H1 (cell line): ENCODE measurements at regions not wholly inside any gene's neighbourhood (a gene's known extent, or its start where the extent isn't known, plus 50 kb on each side); places are given as distances from the start of the nearest gene placed in this dataset.
"Not testable (repeated sequence)": the region's sequence is repeated elsewhere in the genome, so short reads cannot be mapped to it uniquely, and the experiment has no call there.

Experiments
- CTCF ChIA-PET: fragments of 300-600 bp; sonication (Branson Sonifier 250); formaldehyde crosslinking; loops from one replicate; lab custom pipeline; 2021; ENCODE audit not compliant: partially characterized antibody; lab: Charles Lee
- POLR2A ChIA-PET: fragments of 300-600 bp; sonication (Branson Sonifier 250); formaldehyde crosslinking; loops from one replicate; lab custom pipeline; 2021; ENCODE audit warnings: inconsistent platforms; ENCODE audit not compliant: partially characterized antibody; lab: Charles Lee
- DNase-seq, 2 experiments: peaks; one replicate each; pipeline versions ENCODE4 v3.0.0 to v3.0.0-alpha.2; 2010 to 2022; ENCODE audit warnings: low spot score in 2 of 2, low read depth in 1 of 2, mixed read lengths in 1 of 2
- FAIRE-seq: peaks from 2 replicates; lab custom pipeline; 2011; peaks lifted over from hg19 to GRCh38; lab: Jason Lieb, UNC
- H2AFZ ChIP-seq: 2 replicates; pipeline ENCODE4 v1.8.1; 2012; ENCODE audit warnings: low read length, inconsistent platforms
- H2AK5ac ChIP-seq: 2 replicates; pipeline ENCODE4 v1.6.1; 2013; ENCODE audit warnings: low read depth, low read length
- H2BK120ac ChIP-seq: replicated peaks from 2 replicates; pipeline ENCODE3; 2013; ENCODE audit warnings: low read depth, low read length, inconsistent platforms
- H2BK12ac ChIP-seq: 2 replicates; pipeline ENCODE4 v1.6.1; 2013; ENCODE audit warnings: low read depth, low read length
- H2BK15ac ChIP-seq: 2 replicates; pipeline ENCODE4 v1.6.1; 2013; ENCODE audit warnings: low read length
- H2BK20ac ChIP-seq: 2 replicates; pipeline ENCODE4 v1.6.1; 2013; ENCODE audit warnings: low read length
- H2BK5ac ChIP-seq: 2 replicates; pipeline ENCODE4 v1.6.1; 2013; ENCODE audit warnings: low read depth, low read length
- H3K14ac ChIP-seq: 2 replicates; pipeline ENCODE4 v1.6.1; 2013; ENCODE audit warnings: inconsistent platforms; ENCODE audit not compliant: insufficient read length
- H3K18ac ChIP-seq: 2 replicates; pipeline ENCODE4 v1.6.1; 2013; ENCODE audit warnings: low read length; ENCODE audit errors: extremely low read depth
- H3K23ac ChIP-seq: 2 replicates; pipeline ENCODE4 v1.6.1; 2013; ENCODE audit warnings: inconsistent platforms; ENCODE audit not compliant: insufficient read length
- H3K23me2 ChIP-seq: 2 replicates; pipeline ENCODE4 v1.6.1; 2013; ENCODE audit warnings: low read depth, low read length
- H3K27ac ChIP-seq: 2 replicates; pipeline ENCODE4 v1.6.1; 2011; ENCODE audit warnings: low read depth, low read length, inconsistent platforms
- H3K27me3 ChIP-seq, 4 experiments: replicated peaks in 1 of 4; 1 replicate in 1 of 4; 2 replicates in 3 of 4; pipeline versions ENCODE4 v1.6.1 to v1.8.1; 2011 to 2013; ENCODE audit warnings: low read length in 3 of 4, mild to moderate bottlenecking in 3 of 4, inconsistent platforms in 2 of 4, mixed read lengths in 2 of 4, moderate library complexity in 1 of 4; ENCODE audit not compliant: control insufficient read depth in 3 of 4, insufficient read depth in 3 of 4; ENCODE audit errors: extremely low read depth in 1 of 4
- H3K36me3 ChIP-seq, 4 experiments: 2 replicates each; pipeline versions ENCODE4 v1.6.1 to v1.8.1; 2011 to 2013; ENCODE audit warnings: mild to moderate bottlenecking in 4 of 4, low read length in 3 of 4, moderate library complexity in 2 of 4, control low read depth in 1 of 4, inconsistent platforms in 1 of 4; ENCODE audit not compliant: insufficient read depth in 4 of 4, control insufficient read depth in 2 of 4
- H3K4ac ChIP-seq: replicated peaks from 2 replicates; pipeline ENCODE3; 2013; ENCODE audit warnings: low read length, low read depth, mixed read lengths, inconsistent platforms; ENCODE audit not compliant: insufficient read length
- H3K4me1 ChIP-seq, 4 experiments: replicated peaks in 1 of 4; 1 replicate in 1 of 4; 2 replicates in 3 of 4; pipeline versions ENCODE4 v1.6.1 to v1.8.1; 2011 to 2013; ENCODE audit warnings: low read length in 3 of 4, inconsistent platforms in 2 of 4, mixed read lengths in 1 of 4; ENCODE audit not compliant: insufficient read depth in 4 of 4, control insufficient read depth in 3 of 4
- H3K4me2 ChIP-seq, 2 experiments: 2 replicates each; pipeline versions ENCODE4 v1.6.1 to v1.8.1; 2011 to 2013; ENCODE audit warnings: low read depth in 2 of 2, low read length in 2 of 2, control low read depth in 1 of 2, inconsistent platforms in 1 of 2, mild to moderate bottlenecking in 1 of 2; ENCODE audit not compliant: insufficient read depth in 1 of 2
- H3K4me3 ChIP-seq, 4 experiments: fragments of 200-600, 300-600 bp in 1 of 4; sonication (generic), shearing (Covaris generic), sonication (Bioruptor Twin) in 1 of 4; 2 replicates each; pipeline versions ENCODE4 v1.5.1 to v1.8.1; 2011 to 2016; ENCODE audit warnings: low read length in 4 of 4, low read depth in 3 of 4, control low read depth in 2 of 4, inconsistent platforms in 2 of 4, mild to moderate bottlenecking in 2 of 4, mixed read lengths in 1 of 4, moderate library complexity in 1 of 4; ENCODE audit not compliant: insufficient read depth in 2 of 4; ENCODE audit errors: extremely low read depth in 1 of 4
- H3K56ac ChIP-seq: replicated peaks from 2 replicates; pipeline ENCODE3; 2013; ENCODE audit warnings: low read depth, mild to moderate bottlenecking, mixed read lengths, low read length, inconsistent platforms; ENCODE audit not compliant: insufficient read length
- H3K79me1 ChIP-seq: 2 replicates; pipeline ENCODE4 v1.6.1; 2013; ENCODE audit warnings: low read depth, low read length, control low read depth
- H3K79me2 ChIP-seq, 2 experiments: 2 replicates each; pipeline versions ENCODE4 v1.6.1 to v1.8.1; 2012 to 2013; ENCODE audit warnings: low read length in 2 of 2, mild to moderate bottlenecking in 2 of 2, inconsistent platforms in 1 of 2; ENCODE audit not compliant: insufficient read depth in 2 of 2, control insufficient read depth in 1 of 2
- H3K9ac ChIP-seq, 4 experiments: replicated peaks in 1 of 4; 1 replicate in 1 of 4; 2 replicates in 3 of 4; pipeline versions ENCODE4 v1.6.1 to v1.8.1; 2011 to 2013; ENCODE audit warnings: low read depth in 3 of 4, low read length in 3 of 4, control low read depth in 2 of 4, mild to moderate bottlenecking in 2 of 4, moderate library complexity in 2 of 4, inconsistent platforms in 1 of 4; ENCODE audit errors: extremely low read depth in 1 of 4
- H3K9me3 ChIP-seq, 2 experiments: 2 replicates each; pipeline versions ENCODE4 v1.6.1 to v1.8.1; 2012 to 2013; ENCODE audit warnings: mild to moderate bottlenecking in 2 of 2, moderate library complexity in 2 of 2, control low read depth in 1 of 2, inconsistent platforms in 1 of 2, low read depth in 1 of 2, low read length in 1 of 2, mixed read lengths in 1 of 2; ENCODE audit not compliant: insufficient read depth in 2 of 2
- H4K20me1 ChIP-seq, 2 experiments: replicated peaks in 1 of 2; 2 replicates each; pipeline versions ENCODE3 to v1.8.1; 2011 to 2013; ENCODE audit warnings: inconsistent platforms in 2 of 2, low read length in 2 of 2, mild to moderate bottlenecking in 1 of 2; ENCODE audit not compliant: insufficient read depth in 2 of 2, control insufficient read depth in 1 of 2
- H4K5ac ChIP-seq: 2 replicates; pipeline ENCODE4 v1.6.1; 2013; ENCODE audit warnings: low read length, low read depth, mixed read lengths, inconsistent platforms; ENCODE audit not compliant: insufficient read length
- H4K8ac ChIP-seq: 2 replicates; pipeline ENCODE4 v1.8.0; 2013; ENCODE audit warnings: mild to moderate bottlenecking, moderate library complexity, low read length, inconsistent platforms; ENCODE audit not compliant: insufficient read depth; ENCODE audit errors: extremely low read depth
- H4K91ac ChIP-seq: replicated peaks from 2 replicates; pipeline ENCODE3; 2013; ENCODE audit warnings: low read length, mixed read lengths, inconsistent platforms; ENCODE audit not compliant: insufficient read length
- EP300 ChIP-seq, 2 experiments: IDR thresholded peaks; 1 replicate in 1 of 2; 2 replicates in 1 of 2; pipeline ENCODE4 v1.6.1; 2011 to 2012; ENCODE audit warnings: low read depth in 2 of 2, low read length in 2 of 2, mild to moderate bottlenecking in 2 of 2, borderline replicate concordance in 1 of 2, inconsistent platforms in 1 of 2, moderate library complexity in 1 of 2
- WGBS, 2 experiments: shearing (Covaris generic) in 1 of 2; methylation state at CpG; one replicate each; pipeline versions ENCODE4 v1.1.6 to v1.1.7; 2013 to 2015; ENCODE audit warnings: low lambda C conversion rate in 2 of 2, mixed read lengths in 2 of 2, inconsistent platforms in 1 of 2, low coverage in 1 of 2, missing lambda C conversion rate in 1 of 2; ENCODE audit not compliant: insufficient replicate concordance in 2 of 2, insufficient coverage in 1 of 2, insufficient read length in 1 of 2; ENCODE audit errors: extremely low coverage in 1 of 2, missing lambda C conversion rate in 1 of 2; 5-methylcytosine and 5-hydroxymethylcytosine counted together

- Histone ChIP-seq H3K56ac (no peak overlapping the region), H4K20me1 (no peaks in the 10 kb centered on the region), H4K91ac (no peak overlapping the region), H3K27me3 (no peaks in the 10 kb centered on the region), H2AK5ac (no peak overlapping the region), H3K9ac (no peak overlapping the region), H3K79me1 (no peaks in the 10 kb centered on the region), H2BK120ac (no peak overlapping the region), H4K5ac (no peak overlapping the region), H3K4me3 (no peak overlapping the region), H4K8ac (no peak overlapping the region), H2AFZ (no peak overlapping the region), H2BK12ac (no peak overlapping the region), H3K14ac (no peak overlapping the region), H2BK5ac (no peak overlapping the region), H3K23ac (no peak overlapping the region), H3K4me2 (no peak overlapping the region), H2BK20ac (no peak overlapping the region), H3K27ac (no peak overlapping the region), H2BK15ac (no peak overlapping the region), H3K18ac (no peak overlapping the region), H3K4me1 (no peaks in the 10 kb centered on the region), H3K23me2 (no peaks in the 10 kb centered on the region), H3K4ac (no peak overlapping the region), H3K36me3 (no peaks in the 10 kb centered on the region), H3K9me3 (peaks cover 54 to 69% of the 10 kb centered on the region in 2 experiments), H3K79me2 (no peaks in the 10 kb centered on the region)
- no peak for TF ChIP-seq EP300 (IDR thresholded peaks at IDR 0.05; ENCODE audit: borderline replicate concordance in 1 of 2, low read depth in 2 of 2, low read length in 2 of 2)
- DNase-seq (no peak), FAIRE-seq (no peak)
- WGBS, 2 experiments, result 73% methylated on average over 7 of the region's 7 CpGs; no CpG with 5 or more reads in 1 of the 2 experiments
- POLR2A ChIA-PET, result no interaction called here
- CTCF ChIA-PET, result no interaction called here
These were observed 2138.3 kb upstream of the DEFB115 start for GRCh38 chr20:29119141-29119540.

- H3K23ac ChIP-seq, H2BK20ac ChIP-seq, H4K5ac ChIP-seq, H3K27me3 ChIP-seq, H4K91ac ChIP-seq, H3K23me2 ChIP-seq, CTCF ChIA-PET, H3K4me1 ChIP-seq, H3K79me1 ChIP-seq, H2BK15ac ChIP-seq, H2BK120ac ChIP-seq, H3K9ac ChIP-seq, H2AFZ ChIP-seq, H3K27ac ChIP-seq, FAIRE-seq, H4K8ac ChIP-seq, H3K4ac ChIP-seq, H2AK5ac ChIP-seq, H3K79me2 ChIP-seq, H2BK5ac ChIP-seq, H4K20me1 ChIP-seq, H3K36me3 ChIP-seq, H3K4me3 ChIP-seq, DNase-seq, H2BK12ac ChIP-seq, H3K14ac ChIP-seq, POLR2A ChIA-PET, H3K18ac ChIP-seq, H3K4me2 ChIP-seq, H3K56ac ChIP-seq: not testable (repeated sequence)
- peaks cover 58 to 73% of the 10 kb centered on the region in 2 experiments for H3K9me3 ChIP-seq
- WGBS, 2 experiments, result 68% methylated on average over 1 of the region's 1 CpG; no CpG with 5 or more reads in 1 of the 2 experiments
These were observed 2137.8 kb upstream of the DEFB115 start for GRCh38 chr20:29119684-29120083.
